GM19438 (cell line): ENCODE measurements at regions not wholly inside any gene's neighbourhood (a gene's known extent, or its start where the extent isn't known, plus 50 kb on each side); places are given as distances from the start of the nearest gene placed in this dataset.
"Not testable (repeated sequence)": the region's sequence is repeated elsewhere in the genome, so short reads cannot be mapped to it uniquely, and the experiment has no call there.

ENCODE experiments used
- ATAC-seq: cut with Tn5 transposase; IDR thresholded peaks from one replicate; pipeline ENCODE4 v1.9.1; 2021; ENCODE audit warnings: low read depth; ENCODE audit not compliant: unreplicated experiment

- ATAC-seq, result no peak
Measured at GRCh38 chr5:145585443-145586148, 249.5 kb downstream of the PRELID2 start.

- ATAC-seq, result no peak
Measured at GRCh38 chr5:145579301-145579700, 255.8 kb downstream of the PRELID2 start.

- ATAC-seq, result no peak
Measured at GRCh38 chr5:145574889-145575573, 260.1 kb downstream of the PRELID2 start.

DNA sequence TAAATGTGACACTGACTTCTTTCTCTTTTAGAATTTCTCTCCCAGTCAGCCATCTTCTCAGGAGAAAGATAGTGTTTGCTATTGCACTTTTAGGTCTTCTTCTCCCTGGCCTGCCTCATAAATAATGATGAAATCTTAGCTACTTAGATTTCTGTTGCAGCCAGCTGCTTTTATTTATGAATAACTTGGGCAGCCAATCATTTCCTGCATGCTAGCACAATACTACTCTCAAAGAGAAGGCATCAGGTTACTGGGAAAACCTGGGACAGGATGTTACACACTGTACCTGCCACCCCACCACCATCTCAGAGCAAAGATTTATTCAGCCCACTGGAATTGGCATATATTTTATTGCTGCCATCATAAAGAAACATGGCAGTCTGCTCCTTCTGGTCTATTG, 266.6 kb downstream of the PRELID2 start:
- no peak for ATAC-seq

DNA sequence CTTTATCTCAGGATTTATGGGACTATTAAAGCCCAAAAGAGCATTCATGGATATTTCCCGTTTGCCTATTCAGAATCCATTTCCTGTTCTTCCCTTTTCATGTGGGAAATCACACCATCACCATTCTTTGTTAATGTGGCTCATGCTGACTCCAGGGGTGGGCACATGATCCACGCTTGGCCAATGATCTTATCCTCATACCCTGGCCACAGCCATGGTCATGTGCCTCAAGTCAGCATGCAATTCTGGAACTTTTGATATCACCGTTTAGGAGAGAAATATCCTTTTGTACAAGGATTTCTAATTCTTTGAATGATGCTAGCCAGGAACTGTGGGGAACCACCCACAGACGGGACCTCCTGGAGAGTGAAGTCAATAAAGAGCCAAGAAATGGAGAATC, 272.2 kb downstream of the PRELID2 start:
- no peak for ATAC-seq

DNA sequence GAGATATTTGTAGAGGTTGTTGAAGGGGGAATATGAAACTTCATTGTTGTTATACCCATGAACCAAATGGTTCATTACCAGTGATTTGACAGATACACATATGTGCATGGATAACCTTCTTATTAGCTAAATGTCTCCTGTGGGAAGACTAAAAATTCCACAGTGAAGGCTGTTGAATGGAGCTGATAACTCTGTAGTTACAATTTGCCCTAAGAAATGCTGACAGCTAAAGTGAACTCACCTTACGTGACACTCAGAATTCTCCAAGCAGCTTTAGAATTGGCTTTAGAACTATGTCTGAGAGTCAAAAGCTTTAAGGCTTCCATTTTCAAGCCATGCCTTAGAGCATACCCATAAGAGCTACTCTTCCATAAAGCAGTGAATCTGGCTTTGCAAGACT, 276.9 kb downstream of the PRELID2 start:
- no peak for ATAC-seq

DNA sequence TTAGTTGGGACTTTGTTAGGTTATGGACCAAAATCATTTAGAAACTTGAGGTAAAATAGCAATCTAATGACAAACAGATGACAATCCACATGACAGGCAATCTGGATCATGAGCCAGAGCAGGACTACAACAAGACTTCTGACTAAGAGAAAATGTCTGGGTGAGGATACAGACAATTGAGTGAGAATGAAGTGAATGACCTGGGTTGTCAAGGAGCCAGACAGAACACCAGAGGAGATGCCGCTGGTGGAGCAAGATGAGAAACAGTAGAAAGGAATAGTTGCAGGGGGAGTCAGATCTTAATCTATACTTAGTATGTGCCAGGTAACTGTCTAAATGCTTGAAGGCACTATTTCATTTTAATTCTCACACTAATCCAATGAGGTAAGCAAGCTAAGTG, 277.8 kb downstream of the PRELID2 start:
- ATAC-seq, result no peak

DNA sequence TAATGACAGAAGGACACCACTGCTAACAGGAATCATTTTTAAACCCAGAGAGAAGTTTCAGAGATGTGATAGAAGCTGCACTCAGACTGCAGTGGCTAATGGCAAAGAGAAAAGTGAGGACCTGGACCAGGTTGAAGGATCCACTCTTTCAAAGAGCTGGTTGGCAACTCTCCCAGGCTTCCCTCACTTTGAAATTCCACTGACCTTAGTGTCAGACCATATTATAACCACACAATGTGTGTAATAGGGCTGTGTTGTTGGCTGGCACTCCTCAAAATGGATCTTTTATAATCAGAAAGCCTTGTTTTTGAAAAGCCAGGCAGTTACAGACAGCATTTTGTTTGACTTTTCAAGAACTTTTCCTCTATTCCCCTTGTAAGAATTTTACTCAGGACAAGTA, 280.7 kb downstream of the PRELID2 start:
- ATAC-seq, result no peak

- no peak for ATAC-seq
Measured at GRCh38 chr5:145553177-145553576, 282.0 kb downstream of the PRELID2 start.

- no peak for ATAC-seq
Measured at GRCh38 chr5:145551714-145552113, 283.4 kb downstream of the PRELID2 start.

GRCh38 chr5:145548097-145548496, 287.0 kb downstream of the PRELID2 start:
- ATAC-seq, result no peak

DNA sequence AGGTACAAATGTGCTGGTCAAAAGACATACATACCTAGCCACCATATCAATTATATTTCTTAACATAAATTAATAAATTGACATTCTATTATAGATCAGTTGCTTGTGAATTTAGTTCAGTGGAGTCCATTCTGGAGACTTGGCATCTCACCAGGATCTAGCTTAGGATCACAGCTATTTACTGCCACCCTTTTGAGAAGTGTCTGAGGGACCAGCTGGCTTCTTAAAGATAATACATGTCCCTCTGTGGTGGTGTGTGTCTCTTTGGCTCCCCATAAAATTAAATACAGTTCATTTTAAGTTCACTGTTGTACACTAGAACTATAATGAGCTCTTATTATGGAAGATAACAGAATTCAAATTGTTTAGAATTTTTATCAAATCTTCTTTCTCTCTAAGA, 290.7 kb downstream of the PRELID2 start:
- ATAC-seq, result no peak

DNA sequence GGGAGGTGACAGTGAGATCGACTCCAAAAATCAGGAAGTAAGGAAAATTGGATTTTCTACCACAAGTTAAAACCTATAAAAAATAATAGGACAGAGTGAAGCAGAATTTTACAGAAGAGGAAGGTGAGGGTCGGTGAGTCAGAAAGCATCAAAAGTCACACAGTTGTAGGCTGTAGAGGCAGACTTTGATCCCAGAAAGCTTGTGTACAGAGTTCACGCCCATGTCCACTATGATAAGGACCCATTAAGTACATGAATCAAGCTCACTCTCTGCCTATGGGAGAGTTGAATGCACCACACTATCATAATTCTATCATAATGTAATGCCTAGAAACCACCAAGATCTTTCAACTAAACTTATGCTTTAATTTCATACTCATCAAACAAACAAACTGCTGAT, 291.2 kb downstream of the PRELID2 start:
- ATAC-seq, result no peak

DNA sequence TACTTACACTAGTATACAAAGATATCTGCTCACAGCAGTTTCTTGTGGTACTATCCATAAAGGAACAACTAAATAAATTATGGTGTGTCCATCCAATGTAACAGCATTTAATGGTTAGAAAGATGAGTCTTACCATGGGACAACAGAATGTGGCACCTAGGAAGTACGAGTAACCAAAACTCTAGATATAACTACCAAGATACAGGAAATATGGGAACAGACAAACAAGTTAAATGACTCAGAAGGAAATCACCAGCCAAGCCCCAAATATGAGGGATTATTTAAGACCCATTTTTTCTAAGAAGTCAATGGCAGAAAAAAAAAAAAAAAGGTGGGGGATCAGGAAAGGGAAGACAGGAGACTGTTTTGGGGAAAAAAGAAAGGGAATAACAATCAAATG, 294.8 kb downstream of the PRELID2 start:
- ATAC-seq, result no peak

- no peak for ATAC-seq
Measured at GRCh38 chr5:145539201-145539600, 295.9 kb downstream of the PRELID2 start.

DNA sequence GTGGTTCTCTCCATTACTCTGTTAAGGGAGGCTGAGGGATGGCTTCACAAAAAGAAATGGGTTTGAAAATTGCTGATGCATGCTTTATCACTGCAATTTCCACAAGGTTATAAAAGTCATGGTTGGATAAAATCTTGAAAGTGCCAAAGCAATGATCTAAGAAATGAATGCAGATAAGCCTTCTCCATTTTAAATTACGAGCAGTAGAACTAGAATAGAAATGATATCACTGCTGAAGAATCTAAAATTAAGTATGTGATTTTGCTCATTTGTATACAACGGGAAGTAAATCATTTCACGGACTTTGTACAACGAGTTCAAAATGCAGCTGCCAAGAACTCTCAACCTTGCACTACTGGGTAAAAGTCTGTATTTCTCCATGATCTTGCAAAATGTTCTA, 299.0 kb downstream of the PRELID2 start:
- no peak for ATAC-seq

DNA sequence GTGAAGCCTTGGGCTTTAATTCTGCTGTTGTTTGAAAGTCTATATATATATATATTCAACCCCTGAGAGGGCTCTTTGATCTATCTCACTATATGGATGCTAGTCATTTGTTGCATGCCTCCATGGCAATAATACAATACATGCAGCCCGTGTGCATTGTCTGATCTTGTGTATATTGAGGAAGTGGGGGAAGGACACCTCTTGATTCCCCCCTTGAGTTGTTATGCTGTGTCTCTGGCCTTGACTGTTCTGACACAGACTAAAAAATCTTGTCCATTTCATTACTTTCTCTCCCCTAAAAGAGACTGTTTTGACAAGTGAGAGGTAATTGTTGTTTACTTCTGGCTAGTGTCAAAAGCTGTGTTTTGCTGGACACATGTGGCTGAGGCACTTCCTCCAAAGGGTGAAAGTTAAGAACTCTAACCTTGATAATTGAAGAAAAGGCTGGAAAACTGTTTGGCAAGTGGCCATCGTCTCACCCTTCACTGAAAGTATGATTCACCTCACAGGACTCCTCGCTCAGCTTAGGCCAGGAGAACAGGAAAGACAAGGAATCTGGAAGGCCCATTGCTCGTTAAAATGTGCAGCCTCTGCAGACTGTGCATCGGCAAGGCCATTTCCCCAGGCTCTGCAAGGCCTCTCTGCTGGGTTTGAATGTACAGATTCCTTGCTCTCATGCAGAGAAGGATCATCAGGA, 304.0 kb downstream of the PRELID2 start:
- no peak for ATAC-seq

GRCh38 chr5:145521523-145521922, 313.6 kb downstream of the PRELID2 start:
- no peak for ATAC-seq

GRCh38 chr5:145521066-145521465, 314.1 kb downstream of the PRELID2 start:
- ATAC-seq, result no peak

- ATAC-seq, result no peak
Measured at GRCh38 chr5:145520335-145520734, 314.8 kb downstream of the PRELID2 start.

DNA sequence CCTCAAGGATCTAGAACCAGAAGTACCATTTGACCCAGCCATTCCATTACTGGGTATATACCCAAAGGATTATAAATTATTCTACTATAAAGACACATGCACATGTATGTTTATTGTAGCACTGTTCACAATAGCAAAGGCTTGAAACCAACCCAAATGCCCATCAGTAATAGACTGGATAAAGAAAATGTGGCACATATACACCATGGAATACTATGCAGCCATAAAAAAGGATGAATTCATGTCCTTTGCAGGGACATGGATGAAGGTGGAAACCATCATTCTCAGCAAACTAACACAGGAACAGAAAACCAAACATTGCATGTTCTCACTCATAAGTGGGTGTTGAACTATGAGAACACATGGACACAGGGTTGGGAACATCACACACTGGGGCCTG, 317.6 kb downstream of the PRELID2 start:
- ATAC-seq, result not testable (repeated sequence)

DNA sequence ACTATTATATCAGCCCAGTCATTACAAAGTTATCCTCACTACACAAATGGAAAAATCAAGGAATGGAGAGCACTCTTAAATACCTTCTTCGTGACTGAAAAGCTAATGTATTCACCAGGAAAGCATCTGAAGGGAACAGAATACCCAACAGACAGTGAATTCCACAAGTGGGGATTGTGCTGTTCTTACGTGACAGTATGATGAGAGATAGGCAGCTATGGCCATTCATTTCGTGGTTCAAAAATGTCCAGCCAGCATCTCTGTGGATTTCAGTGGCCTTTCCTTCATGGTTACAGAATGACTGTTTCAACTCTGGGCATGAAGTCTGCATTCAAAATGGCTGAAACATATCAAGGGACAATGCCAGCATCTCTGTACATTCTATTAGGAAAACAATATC, 323.8 kb downstream of the PRELID2 start:
- ATAC-seq, result no peak
